HG02678 (cell line): ENCODE measurements at regions not wholly inside any gene's neighbourhood (a gene's known extent, or its start where the extent isn't known, plus 50 kb on each side); places are given as distances from the start of the nearest gene placed in this dataset.

ENCODE experiments used
- ATAC-seq: cut with Tn5 transposase; IDR thresholded peaks from one replicate; pipeline ENCODE4 v1.9.1; 2021; ENCODE audit warnings: mild to moderate bottlenecking, moderate library complexity; ENCODE audit not compliant: unreplicated experiment

DNA sequence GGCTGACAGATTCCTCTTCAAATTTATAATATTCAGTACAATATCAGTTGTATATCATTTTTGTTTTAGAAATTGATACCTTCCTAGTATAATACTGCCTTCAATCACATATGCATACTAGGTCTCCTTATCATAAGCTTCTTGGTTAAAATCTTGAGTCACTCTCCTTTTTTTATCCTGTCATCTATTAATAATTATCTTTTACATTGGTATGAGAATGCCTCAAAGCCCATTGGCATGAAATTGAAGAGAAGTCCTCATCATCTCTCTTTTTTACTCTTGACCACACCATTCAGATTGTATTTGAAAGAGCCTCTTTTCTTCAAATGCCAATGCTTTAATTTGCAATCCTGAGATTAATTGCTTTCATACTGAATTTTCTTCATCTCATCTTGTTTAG, 810.3 kb downstream of the BRINP1 start:
- no peak for ATAC-seq

DNA sequence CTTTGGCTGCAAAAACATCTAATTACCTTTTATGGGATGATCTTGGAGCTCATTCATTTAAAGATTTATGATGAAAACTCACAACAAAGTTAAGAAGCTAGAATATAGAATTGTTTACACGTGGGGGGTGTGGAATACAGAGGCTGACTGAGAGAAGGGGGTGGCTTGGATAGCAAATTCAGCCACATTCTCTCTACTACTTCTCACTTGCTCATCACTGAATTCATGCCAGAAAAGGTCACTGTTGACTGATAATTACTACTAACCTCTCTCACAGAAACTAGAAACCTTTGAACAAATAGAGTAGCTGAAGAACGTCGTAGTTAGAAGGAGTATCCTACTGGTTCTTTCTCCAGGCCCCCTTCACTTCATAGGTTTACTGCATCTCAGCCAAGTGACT, 808.2 kb downstream of the BRINP1 start:
- no peak for ATAC-seq

DNA sequence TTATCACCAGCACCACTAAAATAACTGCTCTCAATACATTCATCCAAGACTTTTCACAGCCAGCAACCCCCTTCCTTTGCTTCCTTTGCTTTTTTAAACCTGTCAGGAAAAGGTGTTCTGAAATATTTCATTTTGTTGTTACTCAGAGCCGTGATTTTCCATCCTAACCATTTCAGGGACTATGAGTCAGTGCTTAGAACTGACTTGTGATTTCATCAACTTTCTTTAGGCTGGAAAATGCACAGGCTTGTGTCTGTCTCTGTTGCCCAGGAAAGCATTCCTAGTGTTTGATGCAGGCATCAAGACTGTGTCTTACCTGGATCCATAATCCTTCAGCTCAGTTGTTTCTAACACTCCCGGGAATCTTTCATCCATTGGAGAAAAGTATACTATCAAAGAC, 805.6 kb downstream of the BRINP1 start:
- ATAC-seq, result no peak

DNA sequence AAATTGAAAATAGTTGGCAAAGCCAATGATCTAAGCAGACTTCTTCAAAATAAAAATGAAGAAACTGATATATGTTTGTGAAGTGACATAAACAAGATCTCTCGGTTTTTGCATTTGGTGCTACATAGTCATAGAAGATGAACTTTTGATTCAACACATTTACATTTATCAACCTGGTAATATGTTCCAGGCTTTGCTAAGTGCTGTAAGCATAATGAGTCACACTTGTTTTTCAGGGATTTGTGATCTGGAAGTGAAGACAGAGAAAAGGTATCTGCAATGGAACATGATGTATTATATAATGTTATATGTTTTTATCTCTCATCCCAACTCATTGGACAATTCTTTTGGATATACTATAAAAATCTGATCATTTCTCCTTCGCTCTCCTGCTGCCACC, 801.4 kb downstream of the BRINP1 start:
- no peak for ATAC-seq

DNA sequence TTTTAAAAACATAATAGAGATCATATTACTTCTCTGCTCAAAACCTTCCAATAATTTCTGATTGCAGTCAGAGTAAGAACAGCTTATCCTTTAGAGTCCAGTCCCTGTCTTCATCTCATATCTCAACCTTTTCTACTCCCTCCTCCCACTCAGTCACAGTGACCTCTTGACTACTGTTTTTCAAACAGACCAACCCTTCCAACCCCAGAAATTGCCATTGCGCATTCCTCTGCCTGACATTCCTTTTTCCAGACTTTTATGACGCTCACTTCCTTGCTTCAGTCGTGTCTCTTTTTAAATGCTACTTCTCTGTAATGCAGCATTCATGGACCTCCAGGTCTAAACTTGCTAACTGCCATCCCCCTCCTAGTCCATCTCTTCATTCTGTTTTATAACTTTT, 800.5 kb downstream of the BRINP1 start:
- ATAC-seq, result no peak

DNA sequence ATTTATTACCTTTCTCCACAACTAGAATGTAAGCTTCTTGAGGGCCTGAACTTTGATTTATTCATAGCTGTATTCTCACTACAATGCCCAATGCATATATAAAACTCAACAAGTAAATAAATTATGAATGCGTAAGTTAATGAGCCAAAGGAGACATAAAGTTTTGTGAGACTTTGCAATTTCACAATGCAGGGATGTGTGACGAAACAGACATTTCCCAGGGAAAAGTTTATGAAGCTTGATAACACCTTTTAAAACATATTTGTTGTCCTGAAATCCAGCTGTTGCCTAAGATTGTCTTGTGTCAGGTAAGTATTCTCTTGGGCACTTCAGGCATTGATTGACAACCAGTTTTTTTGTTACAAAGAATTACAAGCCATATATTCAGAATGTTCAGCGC, 800.1 kb downstream of the BRINP1 start:
- no peak for ATAC-seq

DNA sequence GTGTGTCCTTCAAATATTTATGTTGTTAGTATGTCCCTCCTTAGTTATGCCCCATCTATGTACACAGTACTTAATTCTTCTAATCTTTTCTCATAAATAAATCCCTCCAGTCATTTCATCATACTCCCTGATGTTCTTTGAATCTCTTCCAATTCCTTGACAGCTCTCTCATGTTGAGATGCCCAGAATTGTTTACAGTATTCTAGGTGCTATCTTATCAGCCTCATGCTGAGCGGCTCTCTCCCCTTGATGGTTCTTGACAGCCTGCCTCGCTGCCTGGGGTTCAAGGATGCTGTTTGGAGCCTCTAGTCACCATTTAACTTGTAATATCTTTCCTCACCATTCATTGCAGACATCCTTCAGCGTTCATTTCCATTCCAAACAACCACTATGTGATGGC, 799.2 kb downstream of the BRINP1 start:
- no peak for ATAC-seq

DNA sequence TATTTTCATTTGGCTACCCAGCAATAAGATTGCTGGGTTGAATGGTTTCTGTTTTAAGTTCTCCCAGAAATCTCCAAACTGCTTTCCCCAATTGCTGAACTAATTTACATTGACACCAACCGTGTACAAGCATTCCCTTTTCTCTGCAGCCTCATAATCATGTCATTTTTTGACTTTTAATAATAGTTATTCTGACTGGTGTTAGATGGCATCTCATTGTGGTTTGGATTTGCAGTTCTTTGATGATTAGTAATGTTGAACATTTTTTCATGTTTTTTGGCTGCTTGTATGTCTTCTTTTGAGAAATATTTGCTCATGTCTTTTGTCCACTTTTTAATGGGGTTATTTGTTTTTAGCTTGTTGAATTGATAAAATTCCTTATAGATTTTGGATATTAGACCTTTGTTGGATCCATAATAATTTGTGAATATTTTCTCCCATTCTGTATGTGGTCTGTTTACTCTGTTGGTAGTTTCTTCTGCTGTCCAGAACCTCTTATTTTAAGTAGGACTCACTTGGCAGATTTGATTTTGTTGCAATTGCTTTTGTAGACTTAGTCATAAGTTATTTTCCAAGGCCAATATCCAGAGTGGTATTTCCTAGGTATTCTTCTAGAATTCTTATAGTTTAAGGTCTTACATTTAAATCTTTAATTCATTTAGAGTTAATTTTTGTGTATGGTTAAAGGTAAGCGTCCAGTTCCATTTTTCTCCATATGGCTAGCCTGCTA, 793.7 kb downstream of the BRINP1 start:
- ATAC-seq, result no peak

DNA sequence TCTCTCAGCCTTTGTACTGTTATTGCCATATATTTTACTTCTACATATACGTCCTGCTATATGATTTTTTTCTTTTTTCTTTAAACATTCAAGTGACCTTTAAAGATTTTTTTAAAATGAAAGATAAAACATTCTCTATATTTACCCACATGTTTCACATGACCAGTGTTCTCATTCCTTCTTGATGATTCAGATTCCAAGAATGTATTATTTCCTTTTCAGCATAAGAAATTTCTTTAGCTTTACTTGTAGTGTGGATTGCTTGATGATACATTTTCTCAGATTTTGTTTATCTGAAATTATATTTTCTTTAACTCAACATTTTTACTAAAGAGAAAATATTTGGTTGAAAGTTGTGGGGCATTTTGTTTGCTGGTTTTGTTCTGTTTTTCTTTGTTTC, 792.1 kb downstream of the BRINP1 start:
- ATAC-seq, result no peak

DNA sequence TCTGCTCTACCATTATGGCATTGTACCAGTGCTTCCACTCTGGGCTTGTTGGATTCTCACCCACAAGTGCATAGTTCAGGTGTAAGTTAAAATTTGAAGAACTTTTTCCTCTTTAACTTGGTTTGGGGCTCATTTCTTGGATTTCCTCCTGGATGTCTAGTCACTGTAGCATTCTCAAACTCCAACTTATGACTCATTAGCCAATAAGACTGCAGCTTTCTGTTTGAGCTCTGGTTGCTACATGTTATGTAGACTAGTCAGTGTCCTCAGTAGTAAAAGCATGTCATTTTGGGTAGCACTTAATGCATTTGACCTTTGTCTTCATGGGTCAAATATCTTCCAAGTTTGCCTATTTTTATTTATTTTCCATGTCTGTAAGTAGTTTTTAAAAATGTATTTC, 790.8 kb downstream of the BRINP1 start:
- no peak for ATAC-seq

DNA sequence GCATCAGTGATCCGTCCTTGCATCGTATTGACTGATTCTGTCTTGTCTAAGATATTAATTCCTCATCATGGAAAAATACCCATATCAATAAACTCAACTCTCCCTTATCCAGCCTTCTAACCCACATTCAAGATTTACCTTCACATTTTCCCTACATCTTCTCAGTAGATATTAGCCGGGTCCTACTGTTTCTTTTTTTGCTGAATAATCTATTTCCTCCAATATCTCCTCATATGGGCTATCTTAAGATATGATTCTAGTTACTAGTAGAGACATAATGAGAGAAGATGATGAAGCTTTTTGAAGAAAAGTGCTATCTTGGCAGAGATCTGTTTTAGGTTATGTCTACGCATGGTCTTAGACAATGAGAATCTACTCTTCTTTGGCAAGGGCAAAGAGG, 785.8 kb downstream of the BRINP1 start:
- ATAC-seq, result no peak

DNA sequence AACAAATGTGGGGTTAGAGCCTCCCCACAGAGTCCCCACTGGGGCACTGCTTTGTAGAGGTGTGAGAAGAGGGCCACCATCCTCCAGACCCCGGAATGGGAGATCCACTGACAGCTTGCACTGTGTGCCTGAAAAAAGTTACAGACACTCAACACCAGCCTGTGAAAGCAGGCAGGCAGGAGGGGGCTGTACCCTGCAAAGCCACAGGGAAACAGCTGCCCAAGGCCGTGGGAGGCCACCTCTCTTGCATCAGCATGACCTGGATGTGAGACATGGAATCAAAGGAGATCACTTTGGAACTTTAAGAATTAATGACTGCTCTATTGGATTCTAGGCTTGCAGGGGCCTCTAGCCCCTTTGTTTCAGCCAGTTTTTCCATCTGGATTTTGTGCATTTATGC, 782.3 kb downstream of the BRINP1 start:
- no peak for ATAC-seq

DNA sequence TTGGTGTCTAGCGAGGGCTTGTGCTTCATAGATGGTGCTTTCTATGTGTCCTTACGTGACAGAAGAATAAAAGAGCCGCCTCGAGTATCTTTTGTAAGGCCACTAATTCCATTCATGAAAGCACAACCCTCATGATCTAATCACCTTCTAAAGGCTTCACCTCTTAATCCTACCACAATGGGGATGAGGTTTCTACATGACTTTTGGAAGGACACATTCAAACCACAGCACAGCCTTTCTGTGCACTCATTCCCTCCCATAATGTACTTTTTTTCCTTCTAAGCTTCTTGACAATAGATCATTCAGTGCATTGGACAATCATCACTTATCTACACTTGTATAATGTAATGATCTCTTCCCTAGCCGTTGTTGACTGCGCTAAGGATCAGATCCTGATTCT, 774.8 kb downstream of the BRINP1 start:
- ATAC-seq, result no peak

DNA sequence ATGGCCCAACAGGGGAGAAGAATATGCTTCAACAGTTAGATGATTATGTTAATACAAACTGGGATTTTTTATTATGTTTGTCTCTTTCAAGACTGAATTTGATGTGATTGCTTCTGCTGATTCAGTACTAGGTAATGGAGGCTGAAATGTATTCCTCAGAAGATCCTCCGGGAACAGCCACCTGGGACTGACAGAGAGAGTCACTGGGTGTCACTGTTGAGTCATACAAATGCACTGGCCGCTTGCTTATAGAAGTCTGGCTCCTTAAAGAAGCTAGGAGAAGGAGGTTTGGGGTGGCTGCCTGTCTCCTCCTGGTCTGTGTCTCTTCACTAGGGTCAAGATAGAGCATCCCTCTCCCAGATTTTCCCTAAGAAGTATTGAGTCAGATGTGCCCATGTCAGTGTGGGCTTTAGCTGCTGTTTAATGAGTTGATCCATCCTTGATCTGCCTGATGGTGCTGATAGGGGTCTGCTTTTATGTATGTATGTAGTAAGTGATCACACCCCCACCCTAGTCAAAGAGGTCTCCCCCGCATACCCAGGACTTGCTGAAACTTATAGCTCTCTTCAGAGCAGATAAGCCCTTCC, 773.4 kb downstream of the BRINP1 start:
- ATAC-seq, result no peak

DNA sequence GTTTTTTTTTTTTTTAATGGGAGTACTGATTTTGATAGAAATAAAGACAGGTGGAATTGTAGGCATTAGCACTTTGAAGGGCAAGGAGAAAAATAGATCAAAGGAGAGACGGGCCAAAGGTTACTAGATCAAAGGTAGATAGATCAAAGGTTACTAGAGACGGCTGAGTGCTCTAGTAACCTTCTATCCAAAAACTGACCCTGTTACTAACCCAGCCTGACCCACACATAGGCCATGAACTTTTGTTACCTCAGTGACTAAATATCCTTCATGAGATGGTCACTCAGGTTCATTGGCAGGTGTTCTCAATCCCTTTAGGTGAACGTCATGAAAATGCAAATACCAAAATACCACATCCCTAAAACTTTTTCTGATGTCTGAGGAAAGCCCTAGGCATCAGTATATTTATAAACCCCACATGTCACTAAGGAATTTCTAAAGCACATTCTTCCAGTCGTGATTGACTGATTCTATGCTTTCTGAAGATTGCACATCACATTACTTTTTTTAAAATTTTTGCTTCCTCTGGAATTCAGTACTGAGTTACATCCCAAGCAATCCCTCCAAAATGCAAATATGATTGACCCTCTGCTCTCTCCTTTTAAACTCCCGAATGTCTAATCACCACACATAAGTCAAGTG, 772.7 kb downstream of the BRINP1 start:
- ATAC-seq, result no peak

DNA sequence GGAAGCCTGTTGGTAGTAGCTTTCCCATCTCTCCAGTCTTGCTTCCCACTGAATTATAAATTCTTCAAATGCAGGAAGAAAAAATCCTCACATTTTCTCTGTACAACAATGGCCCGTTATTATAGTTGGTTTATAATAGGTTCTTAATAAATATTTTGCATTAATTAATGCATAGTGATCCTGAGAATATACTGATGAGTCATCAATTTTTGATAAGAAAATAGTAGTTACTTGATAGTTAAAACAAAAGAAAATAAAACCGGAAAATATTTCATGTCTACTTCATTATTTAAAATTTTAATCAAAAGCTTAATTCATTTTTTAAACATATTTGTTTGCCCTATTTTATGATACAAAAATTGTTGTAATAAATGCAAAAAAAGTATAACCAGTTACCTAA, 762.6 kb downstream of the BRINP1 start:
- no peak for ATAC-seq

DNA sequence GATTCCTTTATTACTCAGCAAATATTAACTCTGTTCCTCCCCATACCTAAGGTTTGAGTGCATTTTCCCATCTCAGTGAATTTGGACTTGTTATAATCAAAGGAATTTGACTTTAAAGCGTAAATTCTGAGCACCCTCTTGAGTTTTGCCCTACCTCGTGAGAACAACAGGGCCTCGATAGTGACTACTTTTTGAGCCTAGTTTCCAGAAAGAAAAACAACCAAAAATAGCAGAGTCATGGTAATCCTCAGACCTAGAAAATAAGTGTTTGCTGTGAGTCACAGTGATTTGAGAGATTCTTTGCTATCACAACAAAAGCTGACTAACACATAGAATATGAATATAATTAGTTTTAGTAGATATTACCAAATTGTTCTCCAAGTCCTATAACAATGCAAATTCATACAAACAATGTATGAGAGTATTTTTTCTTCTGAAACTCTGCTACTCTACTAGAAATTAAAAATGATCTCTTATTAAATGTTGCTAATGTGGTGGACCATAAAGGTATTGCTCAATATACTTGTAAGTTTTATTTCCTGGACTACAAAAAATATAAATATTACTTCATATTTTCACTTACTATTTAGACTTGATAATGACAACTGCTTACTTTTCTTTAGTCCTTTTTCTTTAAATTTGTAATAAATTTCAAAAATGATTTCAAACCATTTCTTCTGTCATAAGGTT, 759.7 kb downstream of the BRINP1 start:
- ATAC-seq, result no peak

DNA sequence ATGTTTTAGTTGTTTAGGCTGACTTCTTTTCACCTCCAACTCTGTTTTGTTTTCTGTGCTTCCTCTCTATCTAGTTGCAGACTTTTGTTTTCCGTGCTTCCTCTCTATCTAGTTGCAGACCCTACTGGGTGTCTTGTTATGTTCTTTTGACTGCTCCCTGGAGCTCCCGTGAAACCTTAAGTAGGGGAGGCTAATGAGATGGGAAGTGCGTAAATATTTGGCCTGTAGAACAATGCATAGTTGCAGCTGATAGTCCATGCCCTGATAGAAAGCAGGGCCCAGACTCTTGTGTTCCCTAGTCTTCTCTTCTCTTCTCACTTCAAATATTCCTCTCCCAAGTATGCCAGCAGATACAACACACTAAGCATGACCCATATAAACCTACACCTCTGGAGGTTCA, 757.0 kb downstream of the BRINP1 start:
- ATAC-seq, result no peak

DNA sequence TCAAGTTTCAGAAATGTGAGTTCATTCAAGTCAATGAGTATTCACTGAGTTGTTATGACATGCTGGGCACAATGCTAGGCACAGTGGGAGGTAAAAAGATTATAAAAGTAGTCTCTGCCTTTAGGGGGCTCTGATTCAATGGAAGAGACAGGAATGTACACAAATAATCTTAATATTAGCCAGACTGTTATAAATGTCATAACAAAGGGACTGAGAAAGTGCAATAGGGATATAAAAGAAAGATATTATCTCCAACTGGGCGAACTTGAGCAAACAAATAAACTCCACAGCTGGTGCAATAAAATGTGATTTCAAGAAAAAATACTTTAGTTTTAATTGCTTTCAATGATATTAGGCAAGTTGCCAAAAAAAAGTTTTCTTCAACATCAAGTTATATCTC, 755.2 kb downstream of the BRINP1 start:
- ATAC-seq, result no peak

DNA sequence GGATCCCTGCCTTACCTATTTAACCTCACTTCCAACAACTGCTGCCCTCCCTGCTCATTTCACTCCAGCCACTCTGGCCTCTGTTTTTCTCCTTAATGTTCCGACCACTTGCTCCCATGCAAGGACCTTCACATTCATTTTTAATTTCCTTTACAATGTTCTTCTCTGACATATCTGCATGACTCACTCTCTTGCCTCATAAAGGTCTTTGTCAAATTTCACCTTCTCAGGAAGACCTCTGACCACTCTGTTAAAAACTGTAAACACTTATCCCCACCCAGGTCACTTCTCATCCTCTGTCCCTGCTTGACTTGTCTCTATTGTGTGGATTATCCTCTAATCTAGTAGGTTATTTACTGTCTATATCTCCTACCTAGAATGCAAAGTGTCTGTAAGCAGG, 751.2 kb downstream of the BRINP1 start:
- ATAC-seq, result no peak

DNA sequence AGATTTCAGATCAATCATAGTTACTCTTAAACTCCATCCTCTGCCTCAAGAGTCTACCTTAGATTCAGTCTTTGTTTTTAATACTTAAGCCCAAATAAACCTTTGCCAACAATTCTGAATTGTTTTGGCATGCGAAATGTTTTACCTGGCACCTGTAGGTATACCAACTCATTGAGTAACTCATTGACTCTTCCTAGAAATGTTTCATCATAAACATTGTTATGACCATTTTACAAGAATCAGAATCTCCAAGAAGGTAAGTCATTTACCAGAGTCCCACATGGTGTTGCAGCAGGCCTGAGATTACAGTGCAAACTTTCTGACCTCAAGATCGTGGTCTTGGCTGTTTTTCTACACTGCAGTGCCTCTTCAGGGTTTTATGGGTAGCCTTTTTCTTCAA, 750.4 kb downstream of the BRINP1 start:
- ATAC-seq, result no peak

DNA sequence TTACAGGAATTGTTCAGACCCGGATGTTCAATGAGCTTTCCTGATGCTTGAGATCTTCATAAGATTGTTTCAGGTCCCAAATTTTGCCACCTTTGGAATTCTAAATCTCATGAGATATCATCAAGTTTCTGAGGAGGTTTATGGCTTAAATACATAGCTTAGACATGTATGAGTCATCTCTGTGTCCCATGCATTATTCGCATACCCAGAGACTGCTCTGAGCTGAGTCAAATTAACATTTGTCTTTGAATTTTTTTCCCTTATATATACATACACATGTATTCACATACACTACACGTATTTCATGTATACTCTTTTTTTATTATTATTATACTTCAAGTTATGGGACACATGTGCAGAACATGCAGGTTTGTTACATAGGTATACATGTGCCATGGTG, 744.6 kb downstream of the BRINP1 start:
- ATAC-seq, result no peak
